ENCODE measurements at regions not wholly inside any gene's neighbourhood (a gene's known extent, or its start where the extent isn't known, plus 50 kb on each side); places are given as distances from the start of the nearest gene placed in this dataset.

DNA sequence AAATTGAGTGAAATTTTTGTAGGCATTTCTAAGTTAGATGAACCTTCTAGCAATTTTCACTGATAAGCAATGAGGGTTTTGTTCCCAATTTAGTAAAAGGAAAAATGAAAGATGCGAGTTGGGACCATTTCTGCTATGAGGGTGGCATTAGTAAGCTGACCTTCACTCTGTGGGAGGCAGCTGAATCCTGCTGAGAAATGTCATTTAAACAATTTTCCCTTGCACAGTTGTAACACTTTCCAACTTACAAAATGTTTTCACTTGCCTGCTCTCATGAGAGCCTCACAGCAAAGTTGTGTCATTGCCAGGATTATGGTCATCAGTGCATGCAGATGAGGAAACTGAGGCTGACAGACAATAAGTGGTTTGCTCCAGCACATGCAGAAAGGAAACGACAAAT is 527.7 kb downstream of the TNS1 start:
- no peak overlapping the region for H3K4me2 ChIP-seq (ENCODE audit: low read length)
- no peak overlapping the region for H3K9ac ChIP-seq
- H3K4me3 ChIP-seq (ENCODE audit: low read depth, low read length), result no peak overlapping the region
- H2AFZ ChIP-seq, result no peak overlapping the region
- no peaks in the 10 kb centered on the region for H3K27me3 ChIP-seq (ENCODE audit: control insufficient read depth, insufficient read depth, low read length)
- TF ChIP-seq, protein P1, sequence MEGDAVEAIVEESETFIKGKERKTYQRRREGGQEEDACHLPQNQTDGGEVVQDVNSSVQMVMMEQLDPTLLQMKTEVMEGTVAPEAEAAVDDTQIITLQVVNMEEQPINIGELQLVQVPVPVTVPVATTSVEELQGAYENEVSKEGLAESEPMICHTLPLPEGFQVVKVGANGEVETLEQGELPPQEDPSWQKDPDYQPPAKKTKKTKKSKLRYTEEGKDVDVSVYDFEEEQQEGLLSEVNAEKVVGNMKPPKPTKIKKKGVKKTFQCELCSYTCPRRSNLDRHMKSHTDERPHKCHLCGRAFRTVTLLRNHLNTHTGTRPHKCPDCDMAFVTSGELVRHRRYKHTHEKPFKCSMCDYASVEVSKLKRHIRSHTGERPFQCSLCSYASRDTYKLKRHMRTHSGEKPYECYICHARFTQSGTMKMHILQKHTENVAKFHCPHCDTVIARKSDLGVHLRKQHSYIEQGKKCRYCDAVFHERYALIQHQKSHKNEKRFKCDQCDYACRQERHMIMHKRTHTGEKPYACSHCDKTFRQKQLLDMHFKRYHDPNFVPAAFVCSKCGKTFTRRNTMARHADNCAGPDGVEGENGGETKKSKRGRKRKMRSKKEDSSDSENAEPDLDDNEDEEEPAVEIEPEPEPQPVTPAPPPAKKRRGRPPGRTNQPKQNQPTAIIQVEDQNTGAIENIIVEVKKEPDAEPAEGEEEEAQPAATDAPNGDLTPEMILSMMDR (IDR thresholded peaks at IDR 0.05), result no peak
- no peaks in the 10 kb centered on the region for H3K79me2 ChIP-seq
- no peaks in the 10 kb centered on the region for H3K4me1 ChIP-seq
- no peaks in the 10 kb centered on the region for H3K36me3 ChIP-seq (ENCODE audit: control insufficient read depth, insufficient read depth, low read length)
- H3K27ac ChIP-seq, result no peak overlapping the region
- H3K9me3 ChIP-seq (ENCODE audit: control insufficient read depth, low read length), result no peaks in the 10 kb centered on the region

DNA sequence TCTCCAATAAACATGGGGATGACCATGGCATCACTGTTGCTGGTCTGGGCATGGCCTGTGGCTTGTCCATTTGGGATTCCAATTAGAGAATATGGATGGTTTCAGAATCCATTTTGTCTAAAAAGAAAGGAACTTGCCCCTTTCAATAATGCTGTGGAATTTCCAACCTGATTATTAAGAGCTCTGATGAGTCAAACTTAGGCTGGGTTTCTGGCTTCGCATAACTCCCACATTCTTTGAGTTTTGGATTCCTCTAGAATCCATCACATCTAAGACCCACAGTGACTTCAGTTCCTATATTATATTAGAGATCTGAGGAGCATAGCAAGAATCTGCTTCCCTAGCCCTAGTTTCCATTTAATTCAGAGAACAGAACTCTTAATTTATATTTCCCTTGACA is 531.5 kb downstream of the TNS1 start:
- Histone ChIP-seq H3K9ac (no peak overlapping the region), H3K4me2 (ENCODE audit: low read length) (no peak overlapping the region), H3K9me3 (ENCODE audit: control insufficient read depth, low read length) (no peaks in the 10 kb centered on the region), H3K4me3 (ENCODE audit: low read depth, low read length) (no peak overlapping the region), H3K27me3 (ENCODE audit: control insufficient read depth, insufficient read depth, low read length) (no peaks in the 10 kb centered on the region), H3K4me1 (no peaks in the 10 kb centered on the region), H3K36me3 (ENCODE audit: control insufficient read depth, insufficient read depth, low read length) (no peaks in the 10 kb centered on the region), H2AFZ (no peak overlapping the region), H3K79me2 (no peaks in the 10 kb centered on the region), H3K27ac (no peak overlapping the region)
- TF ChIP-seq, protein P1 (IDR thresholded peaks at IDR 0.05), result no peak

DNA sequence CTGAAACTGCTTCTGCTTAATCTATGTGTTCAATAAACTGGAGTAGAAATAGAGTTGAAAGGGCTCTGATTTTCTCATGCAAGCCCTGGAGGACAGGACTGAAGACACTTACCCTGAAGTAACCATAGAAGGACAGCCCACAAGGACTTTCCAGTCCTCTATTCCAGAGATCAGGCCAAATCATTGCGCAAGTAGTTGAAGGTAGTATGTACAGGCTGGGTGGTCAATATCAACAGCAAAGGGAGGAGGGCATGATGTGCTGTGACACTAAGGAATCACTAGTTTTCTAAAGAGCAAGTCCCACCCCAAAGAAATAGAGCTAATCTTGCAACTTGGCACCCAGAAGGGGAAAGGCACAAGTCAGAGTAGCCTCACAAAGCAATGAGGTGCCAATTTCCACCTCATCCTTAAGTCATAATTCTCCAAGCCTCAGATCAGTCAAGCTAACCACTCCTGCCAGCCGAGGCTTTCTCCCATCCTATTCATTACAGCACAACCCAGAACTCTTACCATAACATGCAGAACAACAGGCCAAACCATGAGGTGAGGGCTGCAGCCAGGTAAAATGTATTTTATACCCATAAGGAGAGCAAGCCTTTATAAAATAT is 533.5 kb downstream of the TNS1 start:
- Histone ChIP-seq H2AFZ (no peak overlapping the region), H3K4me2 (ENCODE audit: low read length) (no peak overlapping the region), H3K4me1 (no peaks in the 10 kb centered on the region), H3K9ac (no peak overlapping the region), H3K27ac (no peak overlapping the region), H3K36me3 (ENCODE audit: control insufficient read depth, insufficient read depth, low read length) (no peaks in the 10 kb centered on the region), H3K27me3 (ENCODE audit: control insufficient read depth, insufficient read depth, low read length) (no peaks in the 10 kb centered on the region), H3K4me3 (ENCODE audit: low read depth, low read length) (no peak overlapping the region), H3K79me2 (no peaks in the 10 kb centered on the region), H3K9me3 (ENCODE audit: control insufficient read depth, low read length) (no peaks in the 10 kb centered on the region)
- TF ChIP-seq, protein P1 (IDR thresholded peaks at IDR 0.05), result no peak

DNA sequence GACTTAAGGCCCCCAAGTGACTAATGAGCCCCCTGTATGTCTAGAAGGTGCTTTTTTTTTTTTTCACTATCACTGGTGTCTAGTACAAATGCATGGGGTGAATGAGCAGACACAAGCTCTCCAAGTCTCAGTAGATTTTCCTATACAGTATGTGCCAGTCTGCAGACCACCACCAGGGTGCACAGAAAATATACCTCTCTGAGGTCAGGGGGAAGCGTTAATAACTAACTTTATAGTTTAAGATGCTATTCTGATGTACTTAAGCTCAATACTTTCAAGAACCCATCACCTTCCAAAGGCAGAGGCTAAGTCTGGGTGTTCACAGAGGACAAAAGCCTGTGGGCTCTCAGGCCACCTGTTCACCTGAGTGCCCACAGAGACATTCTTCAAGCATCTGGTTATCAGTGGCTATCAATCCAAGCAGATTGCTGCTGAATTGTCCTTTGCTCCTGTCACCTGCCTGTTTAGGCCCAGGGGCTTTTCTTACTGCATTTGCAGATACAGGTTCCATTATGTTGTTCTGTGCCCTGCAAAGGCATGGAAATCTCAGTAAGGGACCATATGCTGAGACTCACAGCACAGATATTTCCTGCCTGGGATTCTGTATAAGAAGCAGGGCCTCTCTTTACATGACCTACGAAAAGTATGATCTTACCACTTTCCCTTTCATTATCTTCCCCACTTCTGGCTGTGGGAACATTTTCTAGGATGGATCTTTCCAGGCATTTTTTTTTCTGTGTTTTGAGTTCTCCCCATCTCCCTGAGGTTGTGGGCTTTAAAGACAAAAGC is 534.6 kb downstream of the TNS1 start:
- H3K4me1 ChIP-seq, result no peaks in the 10 kb centered on the region
- no peak overlapping the region for H3K27ac ChIP-seq
- H3K9ac ChIP-seq, result no peak overlapping the region
- H3K4me3 ChIP-seq (ENCODE audit: low read depth, low read length), result no peak overlapping the region
- H3K9me3 ChIP-seq (ENCODE audit: control insufficient read depth, low read length), result no peaks in the 10 kb centered on the region
- no peak overlapping the region for H3K4me2 ChIP-seq (ENCODE audit: low read length)
- no peaks in the 10 kb centered on the region for H3K36me3 ChIP-seq (ENCODE audit: control insufficient read depth, insufficient read depth, low read length)
- TF ChIP-seq, protein P1 (IDR thresholded peaks at IDR 0.05), result no peak
- no peaks in the 10 kb centered on the region for H3K27me3 ChIP-seq (ENCODE audit: control insufficient read depth, insufficient read depth, low read length)
- no peaks in the 10 kb centered on the region for H3K79me2 ChIP-seq
- no peak overlapping the region for H2AFZ ChIP-seq
